Activated CD4-positive, alpha-beta memory T cell treated with anti-CD3 and anti-CD28 coated beads for 36 hours (primary cell): ENCODE measurements at regions not wholly inside any gene's neighbourhood (a gene's known extent, or its start where the extent isn't known, plus 50 kb on each side); places are given as distances from the start of the nearest gene placed in this dataset.
A peak's percentile ranks its signal among the peaks of the same experiment; 100 is the strongest.

Experiments used
- CTCF ChIA-PET: fragments of 350-600 bp; sonication (Branson Sonifier 250); formaldehyde crosslinking; loops from one replicate; lab custom pipeline; 2021; ENCODE audit warnings: antibody characterized with exemption, inconsistent platforms; lab: Charles Lee
- POLR2A ChIA-PET: fragments of 350-600 bp; sonication (Branson Sonifier 250); formaldehyde crosslinking; loops from one replicate; lab custom pipeline; 2021; ENCODE audit warnings: antibody characterized with exemption; lab: Charles Lee
- DNase-seq: peaks from one replicate; pipeline ENCODE4 v3.0.0-alpha.2; 2020
- H3K27ac Mint-ChIP-seq: one replicate; pipeline ENCODE4 v1.8.0; 2021; ENCODE audit warnings: mixed read lengths
- H3K27me3 Mint-ChIP-seq: one replicate; pipeline ENCODE4 v1.8.0; 2021; ENCODE audit warnings: mixed read lengths
- H3K36me3 Mint-ChIP-seq: one replicate; pipeline ENCODE4 v1.8.0; 2021; ENCODE audit warnings: mixed read lengths
- H3K4me1 Mint-ChIP-seq: one replicate; pipeline ENCODE4 v1.8.0; 2021; ENCODE audit warnings: low read depth, mixed read lengths
- H3K4me3 Mint-ChIP-seq: one replicate; pipeline ENCODE4 v1.8.0; 2021; ENCODE audit warnings: mild to moderate bottlenecking, mixed read lengths
- H3K9me3 Mint-ChIP-seq: one replicate; pipeline ENCODE4 v1.8.0; 2021; ENCODE audit warnings: mixed read lengths
- intact Hi-C: fragments of 100-400 bp; cut with micrococcal nuclease; formaldehyde crosslinking; loops from one replicate; pipeline ENCODE4 v1.15.1; 2023

DNA sequence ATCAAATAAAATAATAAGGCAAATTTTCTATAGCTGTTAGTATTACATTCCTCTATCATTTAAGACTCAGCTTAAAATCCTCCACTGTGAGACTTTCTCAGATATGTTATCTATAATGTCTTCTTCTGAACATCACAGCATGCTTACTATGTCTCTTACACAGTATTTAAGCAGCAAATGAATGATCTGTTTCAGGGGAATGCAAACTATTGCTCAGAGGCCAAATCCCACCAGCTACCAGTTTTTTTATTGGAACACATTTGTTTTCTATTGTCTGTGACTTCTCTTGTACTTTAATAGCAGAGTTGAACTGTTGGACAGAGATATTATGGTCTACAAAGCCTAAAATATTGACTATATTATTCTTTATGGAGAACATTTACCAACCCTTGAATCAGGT lies 59.6 kb downstream of the C3orf38 start:
- intact Hi-C loops = loop anchor here (10.0 kb wide), 1 partner anchor 1975 kb away; no protein-coding TSS in a partner anchor
- no peak for DNase-seq
- Mint-ChIP-seq H3K4me1 (no peaks in the 10 kb centered on the region), H3K27ac (no peak overlapping the region), H3K27me3 (peaks cover 4% of the 10 kb centered on the region), H3K9me3 (no peaks in the 10 kb centered on the region), H3K4me3 (no peak overlapping the region), H3K36me3 (no peaks in the 10 kb centered on the region)
- ChIA-PET POLR2A (no interaction called here), CTCF (no interaction called here)

DNA sequence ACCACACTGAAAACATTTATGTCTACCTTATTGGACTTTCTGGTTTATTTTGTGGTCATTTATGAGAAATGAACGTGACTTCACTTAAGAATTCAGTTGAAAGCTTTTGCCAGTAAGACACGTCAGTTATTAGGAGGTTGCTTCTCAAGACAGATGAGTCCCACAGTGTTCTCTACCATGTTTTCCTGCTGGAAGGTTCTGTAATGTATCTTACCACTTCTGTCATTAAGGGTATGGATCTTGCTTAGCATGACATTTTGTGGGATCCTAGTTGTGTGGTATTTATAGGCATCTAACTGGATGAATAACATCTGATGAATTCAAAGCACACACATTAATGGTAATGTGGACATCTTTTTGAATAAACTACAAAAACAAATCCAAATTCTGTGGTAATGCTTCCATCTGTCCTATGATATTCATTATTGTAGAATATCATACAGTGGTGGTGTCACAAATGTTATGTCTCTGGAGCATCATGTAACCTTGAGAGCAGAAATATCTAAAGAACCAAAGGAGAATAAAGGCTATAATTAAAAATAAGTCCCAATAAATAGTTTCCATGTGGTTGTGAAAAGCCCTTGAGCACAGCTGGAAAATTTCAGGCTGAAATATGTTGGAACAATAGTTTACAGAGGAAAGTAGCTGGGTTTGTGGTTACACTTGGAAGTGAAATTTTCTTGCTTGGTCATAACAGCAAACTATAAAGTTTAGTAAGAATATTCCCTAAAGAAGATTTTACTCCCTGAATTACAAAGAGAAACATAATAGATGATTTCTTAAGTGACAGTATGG lies 61.5 kb downstream of the C3orf38 start:
- POLR2A ChIA-PET = no interaction called here
- no peaks in the 10 kb centered on the region for H3K9me3 Mint-ChIP-seq

DNA sequence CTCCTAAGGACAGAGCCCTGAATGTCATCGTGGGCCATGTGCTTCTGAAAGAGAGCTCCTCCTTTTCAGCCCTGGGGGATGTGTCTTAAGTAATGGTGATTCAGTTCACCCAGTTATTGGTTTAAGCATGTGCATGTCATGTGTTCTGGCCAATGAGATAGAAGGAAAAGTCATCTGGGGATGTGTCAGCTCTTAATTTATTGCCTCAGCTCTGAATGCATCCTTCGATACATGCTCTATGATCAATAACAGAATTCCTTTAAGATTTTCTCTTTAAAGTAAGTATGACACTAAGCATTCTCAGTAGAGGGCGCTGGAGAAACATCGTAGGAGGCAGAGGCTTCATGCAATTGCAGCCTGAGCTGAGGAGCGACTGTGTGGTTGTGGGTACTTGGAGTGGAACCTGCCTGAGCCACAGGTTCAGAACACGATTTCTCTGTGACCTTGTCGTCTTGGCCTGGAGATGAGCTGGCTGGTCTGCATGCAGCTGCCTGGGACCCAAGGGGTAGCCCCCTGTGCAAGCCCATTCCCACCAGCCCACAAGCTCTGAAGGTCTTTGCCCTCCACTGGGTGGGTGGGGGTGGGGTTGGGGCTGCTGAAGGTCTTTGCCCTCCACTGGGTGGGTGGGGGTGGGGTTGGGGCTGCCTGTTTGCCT lies 69.5 kb downstream of the C3orf38 start:
- Mint-ChIP-seq H3K36me3 (no peaks in the 10 kb centered on the region), H3K27ac (no peak overlapping the region), H3K4me3 (no peak overlapping the region), H3K9me3 (no peaks in the 10 kb centered on the region), H3K27me3 (peaks cover 2% of the 10 kb centered on the region), H3K4me1 (no peaks in the 10 kb centered on the region)
- intact Hi-C loops = loop anchor here (1.0 to 5.0 kb wide), 2 partner anchors 880 to 893 kb away; no protein-coding TSS in a partner anchor
- POLR2A ChIA-PET = no interaction called here
- CTCF ChIA-PET = interaction anchor here (0.6 to 1.6 kb wide), 6 partner anchors 9 to 881 kb away, joined by 3 to 4 read pairs (median 3); no protein-coding TSS in a partner anchor
- peak; percentile 34 for DNase-seq

More for the DNA sequence above, 61.5 kb downstream of the C3orf38 start:
- CTCF ChIA-PET = interaction anchor here (1.3 kb wide), 1 partner anchor 8 kb away, joined by 4 read pairs; no protein-coding TSS in a partner anchor
- intact Hi-C loops = no loop called here
- Mint-ChIP-seq H3K27ac (no peak overlapping the region), H3K4me3 (no peak overlapping the region), H3K36me3 (no peaks in the 10 kb centered on the region), H3K4me1 (no peaks in the 10 kb centered on the region), H3K27me3 (peaks cover 6% of the 10 kb centered on the region)
- no peak for DNase-seq

GRCh38 chr3:88220126-88220525 lies 70.4 kb downstream of the C3orf38 start:
- no peak for DNase-seq
- CTCF ChIA-PET = interaction anchor here (1.0 to 1.6 kb wide), 2 partner anchors 8 to 67 kb away, joined by 3 read pairs; no protein-coding TSS in a partner anchor
- H3K4me1 Mint-ChIP-seq = no peaks in the 10 kb centered on the region
- H3K27ac Mint-ChIP-seq = no peak overlapping the region
- H3K9me3 Mint-ChIP-seq = no peaks in the 10 kb centered on the region
- no peaks in the 10 kb centered on the region for H3K36me3 Mint-ChIP-seq
- POLR2A ChIA-PET = no interaction called here
- H3K4me3 Mint-ChIP-seq = no peak overlapping the region
- intact Hi-C loops = no loop called here
- peaks cover under 1% of the 10 kb centered on the region for H3K27me3 Mint-ChIP-seq

- Mint-ChIP-seq H3K36me3 (no peaks in the 10 kb centered on the region), H3K27ac (no peak overlapping the region), H3K9me3 (no peaks in the 10 kb centered on the region), H3K4me3 (no peak overlapping the region), H3K27me3 (no peaks in the 10 kb centered on the region), H3K4me1 (no peaks in the 10 kb centered on the region)
- DNase-seq = no peak
- intact Hi-C loops = no loop called here
- CTCF ChIA-PET = no interaction called here
- POLR2A ChIA-PET = no interaction called here
Observed at GRCh38 chr3:88221726-88222125, 72.0 kb downstream of the C3orf38 start.

DNA sequence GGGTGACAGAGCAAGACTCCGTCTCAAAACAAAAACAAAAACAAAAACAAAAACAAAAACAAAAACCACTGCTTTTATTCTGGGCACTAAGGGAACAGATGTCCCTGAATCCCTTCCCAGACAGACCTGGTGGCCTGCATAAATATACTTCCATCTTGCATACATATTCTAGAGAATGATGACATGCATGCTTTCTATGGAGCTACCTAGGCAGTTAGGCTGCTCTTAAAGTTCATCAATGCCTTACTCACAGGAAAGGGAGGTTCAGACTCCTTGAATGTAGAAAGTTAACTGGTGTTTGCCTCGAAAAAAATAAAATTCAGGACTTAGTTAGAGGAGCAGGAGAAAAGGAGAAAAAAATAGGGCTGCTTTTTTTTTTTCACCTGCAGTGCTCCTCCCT lies 72.6 kb downstream of the C3orf38 start:
- no peaks in the 10 kb centered on the region for H3K27me3 Mint-ChIP-seq

GRCh38 chr3:88225326-88226008 lies 75.7 kb downstream of the C3orf38 start:
- Mint-ChIP-seq H3K27ac (no peak overlapping the region), H3K4me1 (no peaks in the 10 kb centered on the region), H3K4me3 (no peak overlapping the region), H3K9me3 (no peaks in the 10 kb centered on the region), H3K27me3 (no peaks in the 10 kb centered on the region), H3K36me3 (no peaks in the 10 kb centered on the region)
- ChIA-PET POLR2A (no interaction called here), CTCF (interaction anchor here (1.1 kb wide), 1 partner anchor 20 kb away, joined by 3 read pairs; no protein-coding TSS in a partner anchor)
- no peak for DNase-seq
- intact Hi-C loops = no loop called here

More for the DNA sequence above, 72.6 kb downstream of the C3orf38 start:
- Mint-ChIP-seq H3K27ac (no peak overlapping the region), H3K4me1 (no peaks in the 10 kb centered on the region), H3K9me3 (no peaks in the 10 kb centered on the region), H3K4me3 (no peak overlapping the region), H3K36me3 (no peaks in the 10 kb centered on the region)
- no peak for DNase-seq
- ChIA-PET CTCF (no interaction called here), POLR2A (no interaction called here)
- intact Hi-C loops = no loop called here

DNA sequence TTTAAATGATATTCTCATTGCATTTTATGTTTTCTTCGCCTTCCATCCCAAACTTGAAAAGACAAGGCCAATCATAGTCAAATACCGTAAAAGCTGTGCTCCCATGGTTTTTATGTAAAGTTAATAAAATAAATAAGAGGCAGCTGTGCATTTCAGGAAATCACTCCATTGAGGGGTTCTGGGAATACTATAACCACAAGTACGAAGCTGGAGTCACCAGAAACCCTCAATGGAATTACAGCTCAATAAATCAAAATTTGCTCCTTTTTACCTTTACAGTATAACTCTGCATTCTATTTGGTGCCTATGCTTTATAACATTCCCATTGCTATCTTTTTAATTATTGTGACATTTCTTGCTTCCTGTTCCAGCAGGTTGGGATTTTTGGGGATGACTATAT lies 77.2 kb downstream of the C3orf38 start:
- Mint-ChIP-seq H3K4me1 (no peaks in the 10 kb centered on the region), H3K9me3 (no peaks in the 10 kb centered on the region), H3K27ac (no peak overlapping the region), H3K27me3 (no peaks in the 10 kb centered on the region), H3K36me3 (no peaks in the 10 kb centered on the region), H3K4me3 (no peak overlapping the region)
- intact Hi-C loops = no loop called here
- DNase-seq = no peak
- ChIA-PET POLR2A (no interaction called here), CTCF (no interaction called here)

DNA sequence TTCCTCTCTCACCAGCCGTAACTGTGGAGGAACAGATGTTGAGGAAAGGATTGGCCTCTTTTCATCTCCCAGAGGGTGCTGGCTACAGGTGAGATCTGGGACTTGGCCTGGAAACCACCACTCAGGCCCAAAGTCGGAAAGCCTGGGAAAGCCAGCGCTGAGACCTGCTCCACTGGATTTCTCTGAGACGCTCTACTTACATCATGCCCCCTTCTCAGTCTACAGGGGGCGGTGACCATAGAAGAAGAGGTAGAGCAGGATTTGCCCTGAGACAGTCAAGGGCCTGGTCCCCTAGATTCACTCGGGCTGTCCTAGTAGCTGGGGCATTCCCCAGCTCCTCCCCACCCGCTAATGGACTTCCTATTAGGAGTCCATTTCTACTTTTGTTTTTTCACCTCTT lies 80.9 kb downstream of the C3orf38 start:
- Mint-ChIP-seq H3K4me3 (no peak overlapping the region), H3K36me3 (no peaks in the 10 kb centered on the region), H3K27me3 (no peaks in the 10 kb centered on the region), H3K27ac (no peak overlapping the region), H3K4me1 (no peaks in the 10 kb centered on the region), H3K9me3 (no peaks in the 10 kb centered on the region)
- ChIA-PET CTCF (no interaction called here), POLR2A (no interaction called here)
- no peak for DNase-seq
- intact Hi-C loops = no loop called here

GRCh38 chr3:88231207-88231606 lies 81.4 kb downstream of the C3orf38 start:
- Mint-ChIP-seq H3K4me3 (no peak overlapping the region), H3K27ac (no peak overlapping the region), H3K4me1 (no peaks in the 10 kb centered on the region), H3K9me3 (no peaks in the 10 kb centered on the region), H3K27me3 (no peaks in the 10 kb centered on the region), H3K36me3 (no peaks in the 10 kb centered on the region)
- ChIA-PET CTCF (no interaction called here), POLR2A (no interaction called here)
- DNase-seq = no peak
- intact Hi-C loops = no loop called here

GRCh38 chr3:88231632-88232031 lies 81.9 kb downstream of the C3orf38 start:
- H3K36me3 Mint-ChIP-seq = no peaks in the 10 kb centered on the region
- no peak overlapping the region for H3K27ac Mint-ChIP-seq
- H3K4me3 Mint-ChIP-seq = no peak overlapping the region
- no peaks in the 10 kb centered on the region for H3K27me3 Mint-ChIP-seq
- intact Hi-C loops = no loop called here
- CTCF ChIA-PET = no interaction called here
- POLR2A ChIA-PET = no interaction called here
- H3K9me3 Mint-ChIP-seq = no peaks in the 10 kb centered on the region
- no peak for DNase-seq
- H3K4me1 Mint-ChIP-seq = no peaks in the 10 kb centered on the region

- Mint-ChIP-seq H3K9me3 (no peaks in the 10 kb centered on the region), H3K4me1 (no peaks in the 10 kb centered on the region), H3K27me3 (no peaks in the 10 kb centered on the region), H3K36me3 (no peaks in the 10 kb centered on the region), H3K4me3 (no peak overlapping the region), H3K27ac (no peak overlapping the region)
- POLR2A ChIA-PET = no interaction called here
- intact Hi-C loops = no loop called here
- CTCF ChIA-PET = no interaction called here
- DNase-seq = no peak
Observed at GRCh38 chr3:88235102-88235501, 85.3 kb downstream of the C3orf38 start.
